GM19324 (cell line): ENCODE measurements at regions not wholly inside any gene's neighbourhood (a gene's known extent, or its start where the extent isn't known, plus 50 kb on each side); places are given as distances from the start of the nearest gene placed in this dataset.
"Not testable (repeated sequence)": the region's sequence is repeated elsewhere in the genome, so short reads cannot be mapped to it uniquely, and the experiment has no call there.

Experiments used
- ATAC-seq: cut with Tn5 transposase; IDR thresholded peaks from one replicate; pipeline ENCODE4 v1.9.1; 2021; ENCODE audit warnings: mild to moderate bottlenecking, moderate library complexity; ENCODE audit not compliant: unreplicated experiment, low FRiP score

DNA sequence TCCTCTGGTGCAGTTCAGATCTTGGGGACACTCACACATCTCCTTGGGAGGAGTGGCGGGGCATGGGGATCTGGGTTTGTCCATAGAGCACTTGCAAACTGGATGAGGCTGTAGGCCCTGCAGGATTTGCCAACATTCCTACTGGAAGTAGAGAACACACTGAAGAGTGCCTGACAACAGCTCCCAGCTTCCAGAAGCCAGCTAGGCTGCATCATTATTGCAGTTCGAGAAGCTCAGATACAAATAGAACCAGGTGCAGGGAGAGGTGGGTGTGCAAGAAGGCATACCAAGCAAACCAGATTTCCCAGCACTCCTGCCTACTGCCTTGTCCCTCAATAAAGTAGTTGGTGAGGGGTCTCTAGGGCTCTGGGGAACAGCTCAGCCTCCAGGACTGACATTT is 52.5 kb downstream of the RHOB start:
- ATAC-seq: no peak

DNA sequence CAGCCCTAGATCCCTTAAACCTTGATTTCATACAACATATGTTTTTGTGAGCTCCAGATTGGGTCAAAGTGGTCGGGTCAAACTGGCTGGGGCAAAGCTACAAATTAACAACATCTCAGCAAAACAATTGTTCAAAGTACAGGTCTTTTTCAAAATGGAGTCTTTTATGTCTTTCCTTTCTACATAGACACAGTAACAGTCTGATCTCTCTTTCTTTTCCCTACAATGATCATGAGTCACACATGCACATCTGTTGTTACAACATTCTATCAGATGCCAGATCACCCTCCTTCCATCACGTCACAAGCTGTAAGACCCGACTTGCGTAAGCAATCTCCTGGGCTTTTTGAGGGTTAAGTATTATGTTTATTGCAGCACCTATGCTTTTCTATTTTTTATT is 55.1 kb downstream of the RHOB start:
- ATAC-seq: no peak

DNA sequence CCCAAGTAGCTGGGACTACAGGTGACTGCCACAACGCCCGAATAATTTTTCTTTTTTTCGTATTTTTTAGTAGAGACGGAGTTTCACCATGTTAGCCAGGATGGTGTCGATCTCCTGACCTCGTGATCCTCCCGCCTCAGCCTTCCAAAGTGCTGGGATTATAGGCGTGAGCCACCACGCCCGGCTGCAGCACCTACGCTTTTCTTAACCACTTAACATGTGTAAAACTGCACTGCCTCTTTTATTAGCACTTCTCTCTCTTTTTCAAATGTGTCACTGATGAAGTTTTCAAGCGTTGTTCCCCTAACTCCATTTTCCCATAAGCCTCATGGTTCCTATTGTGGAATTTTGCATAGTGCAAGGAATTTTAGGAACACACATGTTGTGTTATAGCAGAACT is 55.6 kb downstream of the RHOB start:
- not testable (repeated sequence) for ATAC-seq

DNA sequence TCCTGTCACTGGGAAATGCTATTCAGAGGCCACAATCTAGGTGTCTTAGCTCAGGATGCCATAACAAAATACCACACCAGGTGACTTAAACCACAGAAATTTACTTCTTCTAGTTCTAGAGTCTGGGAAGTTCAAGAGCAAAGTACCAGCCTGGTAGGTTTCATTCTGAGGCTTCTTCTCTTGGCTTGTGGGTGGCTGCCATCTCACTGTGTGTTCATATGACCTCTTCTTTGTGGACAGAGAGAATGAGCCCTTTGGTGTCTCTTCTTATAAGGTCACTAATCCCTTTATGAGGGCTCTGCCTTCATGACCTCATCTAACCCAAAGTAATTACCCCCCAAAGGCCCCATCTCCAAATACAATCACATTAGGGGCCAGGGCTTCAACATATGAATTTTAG is 57.3 kb downstream of the RHOB start:
- ATAC-seq: no peak

DNA sequence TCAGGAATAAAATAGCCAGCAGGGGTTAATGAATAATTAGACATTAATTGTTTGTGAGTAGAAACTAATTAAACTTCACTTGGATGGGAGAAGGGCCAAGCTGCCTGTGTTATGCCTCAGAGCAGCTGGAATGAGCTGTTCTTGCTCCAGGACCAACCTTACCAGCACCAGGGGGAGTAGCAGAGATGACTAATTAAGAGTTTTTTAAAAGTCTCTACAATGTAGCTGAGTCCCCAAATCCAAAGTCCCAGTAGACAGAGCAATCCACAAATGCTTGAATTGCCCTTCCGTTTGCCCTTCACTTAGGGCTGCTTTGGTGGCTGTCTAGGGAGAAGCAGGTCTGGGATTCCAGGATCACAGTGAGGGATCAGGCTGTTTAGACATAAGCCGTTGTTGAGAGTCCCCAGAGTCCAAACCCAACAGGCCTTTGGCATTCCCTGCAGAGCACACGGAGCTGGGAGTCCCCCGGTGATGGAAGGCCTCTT is 59.4 kb downstream of the RHOB start:
- no peak for ATAC-seq

DNA sequence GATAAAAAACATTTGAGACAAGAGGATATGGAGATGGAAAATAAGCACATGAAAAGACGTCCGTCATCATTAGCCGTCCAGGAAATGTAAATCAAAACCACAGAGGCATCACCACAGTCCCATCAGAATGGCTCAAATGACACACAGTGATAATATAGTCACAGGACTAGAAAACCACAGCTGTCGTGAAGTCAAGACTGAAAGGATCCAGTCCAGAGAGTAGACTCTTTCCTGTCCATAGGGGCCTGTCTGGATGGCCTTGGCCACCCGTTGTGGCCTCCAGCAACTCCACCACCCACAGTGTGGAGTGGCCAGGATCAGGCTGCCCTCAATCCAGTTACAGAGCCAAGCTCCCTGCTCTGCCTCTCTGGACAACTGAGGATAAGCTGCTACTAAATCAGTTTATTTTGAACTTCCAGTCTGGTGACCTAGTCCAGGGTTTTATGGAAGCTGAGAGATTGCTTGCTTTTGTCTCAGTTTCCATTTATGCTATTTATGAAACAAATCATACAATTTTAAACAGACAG is 60.4 kb downstream of the RHOB start:
- ATAC-seq: peak; percentile 81

DNA sequence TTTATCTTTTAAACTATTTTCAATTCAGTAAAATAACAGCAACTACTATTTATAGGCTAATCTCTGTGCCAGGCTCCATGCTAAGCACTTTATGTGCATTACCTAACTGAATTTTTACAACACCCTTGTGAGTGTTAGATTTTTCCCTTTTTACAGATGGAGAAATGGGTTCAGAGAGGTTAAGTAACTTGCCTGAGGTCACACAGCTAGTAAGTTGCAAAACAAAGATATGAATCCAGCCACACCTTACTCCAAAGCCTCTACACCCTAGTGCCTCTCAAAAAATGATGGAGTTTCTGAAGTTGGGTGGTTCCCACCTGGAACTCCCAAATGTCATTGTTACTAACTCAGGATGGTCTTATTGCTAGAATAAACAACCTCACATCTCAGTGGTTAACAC is 60.8 kb downstream of the RHOB start:
- ATAC-seq: no peak

DNA sequence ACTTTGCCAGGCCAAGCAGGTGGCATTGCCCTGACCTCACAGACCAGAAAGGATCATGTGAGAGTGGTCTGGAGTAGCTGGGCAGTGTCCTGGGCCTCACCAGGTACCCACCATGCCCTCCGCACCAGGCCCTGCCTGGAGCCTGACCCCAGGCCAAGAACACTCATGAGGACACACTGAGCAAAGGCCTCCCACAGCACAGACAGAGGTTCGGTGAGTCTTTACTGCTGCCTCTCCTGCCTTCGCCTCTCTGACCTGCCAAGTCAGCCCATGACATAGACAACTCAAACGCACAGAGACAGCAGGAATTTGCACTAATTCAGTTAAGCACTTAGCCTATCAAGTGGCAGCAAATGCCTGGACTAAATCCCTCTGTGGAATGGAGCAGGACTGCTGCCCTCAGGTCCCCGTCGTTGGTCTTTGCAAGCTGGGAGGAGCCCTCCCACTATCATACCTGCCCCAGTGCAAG is 62.5 kb downstream of the RHOB start:
- no peak for ATAC-seq

DNA sequence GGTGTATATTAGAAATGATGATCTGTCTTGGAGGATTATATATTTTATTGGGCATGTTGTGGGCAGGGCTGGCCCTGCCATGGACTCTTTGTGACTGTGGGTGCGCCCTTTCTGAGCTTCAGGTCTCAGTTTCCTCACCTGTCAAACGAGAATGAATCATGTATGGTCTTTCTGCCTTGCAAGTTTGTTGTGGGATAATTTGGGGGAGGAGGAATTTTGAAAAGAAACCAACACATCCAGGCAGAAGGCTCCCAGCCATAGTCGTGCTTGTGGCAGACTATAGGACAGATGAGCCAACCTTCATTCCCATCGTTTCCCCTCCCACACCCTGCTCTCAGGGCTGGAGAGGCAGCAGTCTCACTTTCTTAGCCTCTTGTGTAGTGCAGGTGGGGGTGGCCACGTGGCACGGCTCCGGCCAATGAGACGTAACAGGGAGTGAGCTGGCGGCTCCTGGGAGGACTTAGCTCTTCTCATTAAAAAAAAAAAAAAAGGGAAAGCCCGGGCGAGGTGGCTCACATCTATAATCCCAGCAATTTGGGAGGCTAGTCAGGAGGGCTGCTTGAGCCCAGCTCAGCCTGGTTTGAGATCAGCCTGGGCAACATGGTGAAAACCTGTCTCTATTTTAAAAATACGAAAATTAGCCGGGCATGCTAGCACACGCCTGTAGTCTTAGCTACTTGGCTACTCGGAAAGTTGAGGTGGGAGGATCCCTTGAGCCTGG is 63.1 kb downstream of the RHOB start:
- ATAC-seq: no peak

DNA sequence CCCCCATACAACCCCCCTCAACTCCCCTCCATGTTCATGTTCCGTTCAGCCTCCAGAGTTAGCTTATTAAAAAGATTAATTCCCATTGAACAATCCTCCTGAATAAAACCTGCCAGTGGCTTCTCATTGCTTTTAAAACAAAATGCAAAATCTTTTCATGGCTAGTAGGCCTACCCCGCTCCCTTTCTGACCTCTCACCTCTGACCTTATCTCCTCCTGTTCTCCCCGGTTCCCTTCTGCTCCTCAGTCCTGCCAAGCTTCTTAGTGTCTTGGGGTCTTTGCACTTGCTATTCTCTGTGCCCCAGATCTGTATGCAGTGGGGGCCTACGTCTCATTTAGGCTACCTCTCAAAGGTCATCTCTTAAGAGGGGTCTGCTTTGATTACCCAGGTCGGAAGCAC is 64.3 kb downstream of the RHOB start:
- ATAC-seq: no peak

DNA sequence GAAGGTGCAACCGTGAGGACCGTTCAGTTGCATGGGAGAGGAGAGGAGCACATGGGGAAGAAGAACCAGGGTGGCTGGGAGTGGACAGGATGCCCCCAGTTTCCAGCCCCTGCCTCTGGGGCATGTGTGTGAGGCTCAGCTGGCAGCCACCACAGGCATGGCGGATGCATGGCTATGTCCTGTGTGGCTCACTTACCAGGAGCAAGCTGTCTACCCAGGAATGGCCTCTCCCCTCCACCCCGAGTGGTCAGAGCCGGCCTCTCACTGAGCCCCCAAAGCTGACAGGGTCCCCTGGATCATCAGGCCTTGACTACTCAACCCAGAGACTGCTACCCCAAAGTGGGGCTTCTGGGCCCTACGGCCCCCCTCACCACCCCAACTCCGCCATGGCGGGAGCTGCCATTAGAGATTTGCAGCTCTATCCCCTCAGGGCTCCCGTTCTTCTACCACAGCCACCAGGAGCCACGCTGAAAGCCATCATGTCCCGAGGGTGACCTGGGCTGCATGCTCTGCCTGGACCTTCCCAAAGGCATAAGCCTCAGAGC is 65.3 kb downstream of the RHOB start:
- ATAC-seq: no peak

DNA sequence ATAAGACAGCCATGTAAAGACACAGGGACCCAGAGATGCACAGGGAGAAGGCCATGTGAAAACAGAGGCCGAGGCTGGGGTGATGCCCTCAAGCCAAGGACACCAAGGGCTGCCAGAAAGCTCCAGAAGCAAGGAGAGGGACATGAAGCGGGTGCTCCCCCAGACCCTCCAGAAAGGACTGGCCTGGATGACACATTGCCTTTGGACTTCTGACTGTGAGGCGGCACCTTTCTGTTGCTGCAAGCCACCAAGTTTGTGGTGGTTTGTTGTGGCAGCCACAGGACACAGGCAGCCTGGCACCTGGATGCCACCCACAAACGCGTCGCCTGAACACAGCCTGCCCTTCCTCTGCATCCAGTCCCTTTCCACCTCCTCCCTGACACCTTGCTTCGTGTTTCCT is 67.1 kb downstream of the RHOB start:
- ATAC-seq: no peak

DNA sequence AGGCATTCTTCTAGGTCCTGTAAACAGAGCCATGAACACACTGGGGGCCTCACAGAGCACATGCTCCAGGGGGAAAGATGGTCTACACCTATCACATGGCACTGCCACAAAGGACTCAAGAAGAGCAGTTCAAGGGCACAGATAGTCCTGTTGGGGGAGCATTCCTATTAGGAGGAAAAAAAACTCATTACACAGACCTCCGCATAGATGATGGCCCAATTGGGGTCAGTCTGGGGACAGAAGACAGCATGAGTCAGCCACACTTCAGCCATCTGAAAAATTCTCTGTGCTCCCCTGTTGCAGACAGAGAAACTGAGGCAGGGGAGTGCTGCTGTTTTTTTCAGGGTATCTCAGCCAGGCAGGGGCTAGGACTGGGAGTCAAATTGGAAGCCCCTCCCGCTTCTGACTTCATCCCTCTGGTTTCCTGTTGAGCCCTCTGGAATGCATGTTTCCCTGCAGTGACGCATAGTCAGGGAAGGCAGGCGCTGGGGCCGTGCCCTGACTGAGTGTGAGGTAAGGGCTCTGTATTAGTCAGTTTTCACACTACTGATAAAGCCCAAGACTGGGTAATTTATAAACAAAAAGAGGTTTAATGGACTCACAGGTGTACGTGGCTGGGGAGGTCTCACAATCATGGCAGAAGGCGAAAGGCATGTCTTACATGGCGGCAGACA is 67.9 kb downstream of the RHOB start:
- ATAC-seq: no peak

DNA sequence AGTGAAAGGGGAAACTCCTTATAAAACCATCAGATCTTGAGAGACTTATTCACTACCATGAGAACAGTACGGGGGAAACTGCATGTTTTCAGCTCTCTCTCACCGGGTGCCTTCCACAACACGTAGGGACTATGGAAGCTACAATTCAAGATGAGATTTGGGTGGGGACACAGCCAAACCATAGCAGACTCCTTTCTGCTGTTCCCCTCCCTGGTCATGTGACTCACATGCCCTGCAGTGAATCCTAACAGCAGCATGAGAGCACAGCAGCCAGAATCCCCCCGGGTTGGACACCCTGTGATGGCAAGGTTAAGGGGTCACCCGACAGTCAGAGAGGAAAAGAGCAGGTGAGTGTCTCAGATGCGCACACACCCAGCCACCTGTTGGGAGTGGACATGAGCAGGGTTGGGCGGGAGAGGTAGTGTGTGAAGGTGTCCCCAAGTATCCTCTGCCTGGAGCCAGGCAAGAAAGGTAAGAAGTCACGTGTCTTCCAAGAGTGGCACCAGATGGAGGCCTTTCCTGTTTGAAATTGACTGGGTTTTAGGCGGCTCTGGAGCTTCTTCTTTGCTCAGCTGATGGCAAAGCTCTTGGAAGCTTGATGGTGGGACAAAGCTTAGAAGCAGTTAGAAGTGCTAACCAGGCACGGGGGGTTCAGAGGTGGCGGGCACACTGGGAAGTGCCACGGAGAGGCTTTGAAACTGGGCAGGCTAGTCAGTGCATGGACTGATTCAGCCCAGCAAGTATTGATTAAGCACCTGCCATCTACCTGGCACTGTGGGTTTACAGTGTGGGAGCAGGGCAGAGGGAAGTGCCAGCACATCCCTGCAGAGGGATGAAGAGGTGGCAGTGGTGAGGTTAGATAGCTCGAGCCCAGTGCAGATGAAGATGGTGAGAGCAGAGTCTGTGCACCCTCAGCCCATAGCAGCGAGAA is 68.7 kb downstream of the RHOB start:
- no peak for ATAC-seq

DNA sequence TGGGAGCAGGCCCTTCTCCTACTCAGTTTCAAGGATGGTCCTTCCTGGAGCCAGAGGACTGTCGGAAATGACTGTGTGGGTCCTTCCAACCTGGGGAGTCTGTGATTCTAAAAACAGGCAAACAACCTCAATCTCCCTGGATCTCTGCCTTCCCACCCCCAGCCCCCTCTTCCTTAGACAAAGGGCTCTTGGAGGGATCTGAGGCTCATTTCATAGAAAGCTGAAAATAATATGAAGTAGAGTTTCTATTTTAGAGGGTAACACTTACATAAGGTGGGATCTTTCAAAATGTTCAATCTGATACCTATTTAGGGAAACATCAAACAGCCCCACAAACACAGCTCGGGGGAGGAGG is 69.4 kb downstream of the RHOB start:
- ATAC-seq: no peak

DNA sequence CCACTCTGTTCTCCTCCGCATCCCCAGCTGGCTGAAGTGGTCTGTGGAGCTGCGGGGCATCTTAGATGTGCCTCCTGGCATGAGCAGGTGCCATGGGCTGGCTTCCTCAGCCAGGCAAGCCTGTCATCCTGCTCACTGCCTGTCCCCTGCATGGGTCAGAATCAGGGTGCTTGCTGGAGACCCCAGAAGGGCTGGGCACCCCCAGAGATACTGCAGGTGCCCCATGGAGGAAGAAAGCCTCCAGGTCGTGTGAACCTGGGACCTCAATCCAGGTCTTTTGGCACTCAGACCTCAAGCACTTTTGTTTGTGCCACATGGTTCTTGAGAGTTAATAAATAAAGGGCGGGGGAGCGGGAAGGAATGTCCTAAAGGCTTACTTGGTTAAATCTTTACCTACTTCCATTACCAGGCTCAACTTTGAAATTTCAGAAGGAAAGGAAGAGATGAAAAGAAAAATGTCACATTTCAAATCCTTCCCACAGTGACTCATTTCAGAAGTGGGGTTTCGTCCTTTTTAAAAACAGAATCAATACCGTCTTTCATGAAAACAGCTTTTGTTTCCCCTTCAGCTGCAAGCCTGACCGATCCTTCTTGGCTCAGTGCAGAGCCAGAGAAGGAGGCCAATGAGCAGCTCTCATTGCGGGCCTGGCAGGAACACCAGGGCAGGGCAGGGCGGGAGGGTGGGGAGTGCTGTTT is 69.9 kb downstream of the RHOB start:
- no peak for ATAC-seq

DNA sequence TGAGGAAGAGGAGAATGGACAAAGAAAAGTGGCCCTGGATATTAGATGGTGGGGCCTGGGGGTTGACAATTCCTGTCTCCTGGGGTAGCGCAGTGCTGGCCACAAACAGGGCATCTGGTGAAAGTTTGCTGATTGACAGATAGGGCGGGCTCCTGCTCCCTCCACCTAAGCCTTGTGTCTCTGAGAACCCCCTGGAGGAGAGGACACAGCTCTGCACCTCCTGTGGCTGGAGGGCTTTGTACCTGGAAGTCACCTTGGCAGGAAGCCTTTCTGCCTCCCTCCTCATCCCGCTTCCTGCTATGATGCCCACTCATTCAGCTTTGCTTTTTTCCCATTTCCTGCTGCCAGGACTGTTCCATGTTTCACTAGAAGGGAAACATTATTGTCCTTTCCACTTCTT is 72.4 kb downstream of the RHOB start:
- ATAC-seq: no peak

DNA sequence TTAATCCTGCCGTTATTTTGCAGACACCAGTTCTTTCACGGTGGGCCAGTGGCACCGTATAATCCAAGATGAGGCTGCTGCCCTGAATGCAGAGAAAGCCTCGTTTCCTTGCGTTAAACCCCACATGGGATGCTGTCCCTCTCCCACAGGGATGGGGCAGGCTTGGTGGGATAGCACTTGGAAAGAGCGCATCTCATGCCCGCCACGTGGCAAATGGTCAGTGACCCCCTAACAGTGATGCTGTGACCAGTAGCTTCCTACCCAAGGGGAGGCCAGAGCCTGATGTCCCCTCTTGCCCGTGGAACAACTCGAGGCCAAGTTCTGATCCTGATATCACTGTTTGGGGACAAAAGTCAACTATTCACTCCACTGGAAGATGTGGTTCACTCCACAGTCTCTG is 73.3 kb downstream of the RHOB start:
- no peak for ATAC-seq

DNA sequence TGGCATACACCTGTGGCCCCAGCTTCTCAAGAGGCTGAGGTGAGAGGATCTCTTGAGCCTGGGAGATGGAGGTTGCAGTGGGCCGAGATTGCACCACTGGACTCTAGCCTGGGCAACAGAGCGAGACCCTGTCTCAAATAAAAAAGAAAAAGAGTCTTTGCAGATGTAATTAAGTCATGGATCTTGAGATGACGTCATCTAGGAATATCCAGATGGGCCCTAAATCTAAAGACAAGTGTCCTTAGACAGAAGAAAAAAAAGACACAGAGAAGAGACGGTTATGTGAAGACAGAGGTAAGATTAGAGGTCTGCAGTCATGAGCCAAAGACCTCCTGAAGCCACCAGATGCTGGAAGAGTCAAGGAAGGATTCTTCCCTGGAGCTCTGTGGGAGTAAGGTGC is 74.3 kb downstream of the RHOB start:
- no peak for ATAC-seq

DNA sequence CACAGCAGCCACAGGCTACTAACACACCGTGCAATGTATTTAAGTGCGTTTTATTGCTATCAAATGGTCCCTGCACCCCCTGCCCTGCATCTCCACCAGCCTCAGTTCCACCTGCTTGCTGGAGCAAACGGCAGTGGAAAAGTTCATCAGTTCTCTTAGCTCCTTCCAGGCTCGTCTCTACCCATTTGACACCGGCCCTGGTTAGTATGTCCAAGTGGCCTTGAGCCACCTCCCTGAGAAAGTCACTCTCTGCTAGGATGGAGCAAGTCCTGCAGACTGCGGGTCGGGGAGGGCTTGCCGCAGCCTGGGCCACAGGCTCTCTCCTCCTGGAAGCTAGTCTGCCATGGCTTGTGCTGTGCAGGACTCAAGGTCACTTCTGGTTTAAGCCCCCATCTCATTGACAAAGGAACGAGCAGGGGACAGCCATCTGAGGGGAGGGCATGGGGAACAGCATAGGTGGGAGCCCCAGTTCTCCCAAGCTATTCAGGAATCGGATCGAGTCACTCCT is 74.9 kb downstream of the RHOB start:
- ATAC-seq: no peak
